HFF-Myc (cell line): ENCODE measurements at regions not wholly inside any gene's neighbourhood (a gene's known extent, or its start where the extent isn't known, plus 50 kb on each side); places are given as distances from the start of the nearest gene placed in this dataset.

Experiments used
- DNase-seq: peaks from one replicate; pipeline ENCODE4 v3.0.0-alpha.2; 2011; ENCODE audit warnings: low read depth; ENCODE audit errors: extremely low read depth
- H3K4me3 ChIP-seq: replicated peaks from 2 replicates; pipeline ENCODE4 v1.5.1; 2011; ENCODE audit warnings: low read depth, mild to moderate bottlenecking, control low read depth, low read length
- TF ChIP-seq, protein P1 (sequence below): IDR thresholded peaks from 2 replicates; pipeline ENCODE4 v1.5.1; 2012; ENCODE audit warnings: mild to moderate bottlenecking, low read depth, low read length, control low read depth; ENCODE audit errors: missing control alignments

GRCh38 chr5:33282157-33282556 is 158.6 kb upstream of the TARS1 start:
- DNase-seq, result no peak
- TF ChIP-seq, protein P1, sequence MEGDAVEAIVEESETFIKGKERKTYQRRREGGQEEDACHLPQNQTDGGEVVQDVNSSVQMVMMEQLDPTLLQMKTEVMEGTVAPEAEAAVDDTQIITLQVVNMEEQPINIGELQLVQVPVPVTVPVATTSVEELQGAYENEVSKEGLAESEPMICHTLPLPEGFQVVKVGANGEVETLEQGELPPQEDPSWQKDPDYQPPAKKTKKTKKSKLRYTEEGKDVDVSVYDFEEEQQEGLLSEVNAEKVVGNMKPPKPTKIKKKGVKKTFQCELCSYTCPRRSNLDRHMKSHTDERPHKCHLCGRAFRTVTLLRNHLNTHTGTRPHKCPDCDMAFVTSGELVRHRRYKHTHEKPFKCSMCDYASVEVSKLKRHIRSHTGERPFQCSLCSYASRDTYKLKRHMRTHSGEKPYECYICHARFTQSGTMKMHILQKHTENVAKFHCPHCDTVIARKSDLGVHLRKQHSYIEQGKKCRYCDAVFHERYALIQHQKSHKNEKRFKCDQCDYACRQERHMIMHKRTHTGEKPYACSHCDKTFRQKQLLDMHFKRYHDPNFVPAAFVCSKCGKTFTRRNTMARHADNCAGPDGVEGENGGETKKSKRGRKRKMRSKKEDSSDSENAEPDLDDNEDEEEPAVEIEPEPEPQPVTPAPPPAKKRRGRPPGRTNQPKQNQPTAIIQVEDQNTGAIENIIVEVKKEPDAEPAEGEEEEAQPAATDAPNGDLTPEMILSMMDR, result no peak
- no peak overlapping the region for H3K4me3 ChIP-seq

GRCh38 chr5:33282696-33283095 is 158.1 kb upstream of the TARS1 start:
- no peak overlapping the region for H3K4me3 ChIP-seq
- TF ChIP-seq, protein P1, result no peak
- DNase-seq, result no peak

DNA sequence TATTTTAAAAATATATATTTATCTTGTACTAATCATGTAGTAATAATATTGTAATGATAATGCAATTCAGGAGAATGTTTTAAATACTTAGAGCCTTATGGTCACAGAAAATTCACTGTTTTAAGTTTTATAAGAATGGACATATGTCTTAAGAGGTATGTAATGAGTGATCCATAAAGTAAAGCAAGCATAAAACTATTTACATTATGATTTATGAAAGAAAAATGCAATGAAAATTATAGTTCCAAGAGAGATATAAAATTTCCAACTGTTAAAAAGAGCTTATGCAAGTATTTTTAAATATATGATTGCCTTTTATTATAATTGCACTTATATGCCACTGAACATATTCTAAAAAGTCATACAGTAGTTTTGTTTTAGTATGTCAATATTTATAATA is 157.5 kb upstream of the TARS1 start:
- TF ChIP-seq, protein P1, result no peak
- H3K4me3 ChIP-seq, result no peak overlapping the region
- DNase-seq, result no peak

DNA sequence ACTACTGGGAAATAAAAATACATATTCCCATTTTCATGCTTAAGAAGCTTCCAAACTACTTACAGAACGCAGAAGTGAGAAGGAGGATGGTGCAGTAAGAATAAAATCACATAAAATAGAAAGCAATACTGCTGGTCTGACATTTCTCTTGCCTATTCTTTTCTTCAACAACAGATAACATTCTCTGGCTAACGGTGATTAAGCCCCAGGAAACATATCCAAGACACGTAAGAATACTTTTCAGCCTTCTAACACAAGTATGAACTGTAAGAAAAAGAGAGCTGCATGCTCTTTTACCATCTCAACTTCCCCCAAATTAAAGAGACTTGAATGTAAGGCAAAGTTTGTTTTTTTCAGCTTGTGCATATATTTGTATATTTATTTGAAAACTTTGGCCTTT is 156.1 kb upstream of the TARS1 start:
- H3K4me3 ChIP-seq, result no peak overlapping the region
- TF ChIP-seq, protein P1, result no peak
- no peak for DNase-seq

- no peak for DNase-seq
- TF ChIP-seq, protein P1, result no peak
These were observed 153.5 kb upstream of the TARS1 start for GRCh38 chr5:33287242-33287641.

DNA sequence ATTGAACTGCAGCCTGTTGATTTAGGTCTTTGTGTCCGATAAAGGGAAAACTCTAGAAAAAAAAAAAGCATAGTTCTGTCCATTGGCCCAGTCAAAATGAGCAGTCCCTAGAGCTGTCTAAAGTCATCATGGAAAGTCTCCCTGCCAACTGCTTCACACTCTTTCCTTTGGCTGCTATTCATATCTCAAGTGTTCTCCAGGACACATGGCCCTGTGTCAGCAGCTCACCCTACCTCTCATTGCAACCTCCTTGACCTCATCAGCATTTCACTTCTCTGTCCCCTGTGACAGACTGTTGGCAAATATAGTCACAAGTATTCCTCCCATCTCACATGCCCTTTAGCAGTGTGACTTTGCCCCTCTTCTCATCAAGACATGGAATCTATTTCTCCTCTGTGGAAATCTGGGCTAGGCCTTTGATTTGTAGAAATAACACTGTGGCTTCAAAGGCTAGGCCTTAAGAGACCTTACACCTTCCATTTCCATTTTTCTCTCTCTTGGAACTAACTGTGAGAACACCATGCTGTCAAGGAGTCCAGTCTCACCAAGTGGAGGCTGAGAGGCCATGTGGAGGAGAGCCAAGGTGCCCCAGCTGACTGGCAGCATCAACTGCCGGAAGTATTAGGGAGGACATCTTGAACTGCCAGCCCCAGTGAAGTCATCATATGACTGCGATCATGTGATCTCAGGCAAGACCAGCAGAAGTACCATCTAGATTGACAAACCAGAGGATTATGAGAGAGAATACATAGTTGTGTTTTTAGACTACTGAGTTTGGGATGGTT is 149.4 kb upstream of the TARS1 start:
- TF ChIP-seq, protein P1, result no peak
- H3K4me3 ChIP-seq, result no peak overlapping the region
- DNase-seq, result no peak

More at GRCh38 chr5:33287242-33287641, 153.5 kb upstream of the TARS1 start:
- H3K4me3 ChIP-seq, result no peak overlapping the region
